ENCODE measurements at regions not wholly inside any gene's neighbourhood (a gene's known extent, or its start where the extent isn't known, plus 50 kb on each side); places are given as distances from the start of the nearest gene placed in this dataset.

DNA sequence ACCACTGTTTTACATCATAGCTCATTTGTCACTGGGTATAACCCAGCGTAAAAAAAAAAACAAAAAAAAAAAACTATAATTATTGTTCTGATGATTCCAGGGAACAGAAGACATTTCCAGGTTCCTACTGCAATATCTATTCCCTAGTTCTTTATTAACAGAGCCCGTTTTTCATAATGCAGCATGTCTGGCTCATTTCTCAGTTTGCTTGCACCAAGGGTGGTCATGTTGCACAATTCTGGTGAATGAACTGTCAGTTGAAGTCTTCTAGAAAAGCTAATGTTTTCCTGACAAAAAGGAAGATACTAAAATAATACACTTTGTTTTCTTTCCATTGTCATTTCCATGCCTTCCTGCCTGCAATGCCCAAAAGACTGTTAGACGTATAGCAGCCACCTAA is 180.1 kb downstream of the RDH14 start:
- TF ChIP-seq HOXA7 (CRISPR knock-in tag; IDR thresholded peaks at IDR 0.05; ENCODE audit: borderline replicate concordance) (no peak), ZNF302 (tag by site-specific recombination; IDR thresholded peaks at IDR 0.05; ENCODE audit: low read depth) (no peak), ZNF2 (tag by site-specific recombination; IDR thresholded peaks at IDR 0.05) (no peak), ZNF335 (tag by site-specific recombination; conservative IDR thresholded peaks at IDR 0.05) (no peak)
- TF ChIP-seq, protein P1, sequence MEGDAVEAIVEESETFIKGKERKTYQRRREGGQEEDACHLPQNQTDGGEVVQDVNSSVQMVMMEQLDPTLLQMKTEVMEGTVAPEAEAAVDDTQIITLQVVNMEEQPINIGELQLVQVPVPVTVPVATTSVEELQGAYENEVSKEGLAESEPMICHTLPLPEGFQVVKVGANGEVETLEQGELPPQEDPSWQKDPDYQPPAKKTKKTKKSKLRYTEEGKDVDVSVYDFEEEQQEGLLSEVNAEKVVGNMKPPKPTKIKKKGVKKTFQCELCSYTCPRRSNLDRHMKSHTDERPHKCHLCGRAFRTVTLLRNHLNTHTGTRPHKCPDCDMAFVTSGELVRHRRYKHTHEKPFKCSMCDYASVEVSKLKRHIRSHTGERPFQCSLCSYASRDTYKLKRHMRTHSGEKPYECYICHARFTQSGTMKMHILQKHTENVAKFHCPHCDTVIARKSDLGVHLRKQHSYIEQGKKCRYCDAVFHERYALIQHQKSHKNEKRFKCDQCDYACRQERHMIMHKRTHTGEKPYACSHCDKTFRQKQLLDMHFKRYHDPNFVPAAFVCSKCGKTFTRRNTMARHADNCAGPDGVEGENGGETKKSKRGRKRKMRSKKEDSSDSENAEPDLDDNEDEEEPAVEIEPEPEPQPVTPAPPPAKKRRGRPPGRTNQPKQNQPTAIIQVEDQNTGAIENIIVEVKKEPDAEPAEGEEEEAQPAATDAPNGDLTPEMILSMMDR (tag by site-specific recombination; IDR thresholded peaks at IDR 0.05) = no peak
- TF ChIP-seq, protein P2, sequence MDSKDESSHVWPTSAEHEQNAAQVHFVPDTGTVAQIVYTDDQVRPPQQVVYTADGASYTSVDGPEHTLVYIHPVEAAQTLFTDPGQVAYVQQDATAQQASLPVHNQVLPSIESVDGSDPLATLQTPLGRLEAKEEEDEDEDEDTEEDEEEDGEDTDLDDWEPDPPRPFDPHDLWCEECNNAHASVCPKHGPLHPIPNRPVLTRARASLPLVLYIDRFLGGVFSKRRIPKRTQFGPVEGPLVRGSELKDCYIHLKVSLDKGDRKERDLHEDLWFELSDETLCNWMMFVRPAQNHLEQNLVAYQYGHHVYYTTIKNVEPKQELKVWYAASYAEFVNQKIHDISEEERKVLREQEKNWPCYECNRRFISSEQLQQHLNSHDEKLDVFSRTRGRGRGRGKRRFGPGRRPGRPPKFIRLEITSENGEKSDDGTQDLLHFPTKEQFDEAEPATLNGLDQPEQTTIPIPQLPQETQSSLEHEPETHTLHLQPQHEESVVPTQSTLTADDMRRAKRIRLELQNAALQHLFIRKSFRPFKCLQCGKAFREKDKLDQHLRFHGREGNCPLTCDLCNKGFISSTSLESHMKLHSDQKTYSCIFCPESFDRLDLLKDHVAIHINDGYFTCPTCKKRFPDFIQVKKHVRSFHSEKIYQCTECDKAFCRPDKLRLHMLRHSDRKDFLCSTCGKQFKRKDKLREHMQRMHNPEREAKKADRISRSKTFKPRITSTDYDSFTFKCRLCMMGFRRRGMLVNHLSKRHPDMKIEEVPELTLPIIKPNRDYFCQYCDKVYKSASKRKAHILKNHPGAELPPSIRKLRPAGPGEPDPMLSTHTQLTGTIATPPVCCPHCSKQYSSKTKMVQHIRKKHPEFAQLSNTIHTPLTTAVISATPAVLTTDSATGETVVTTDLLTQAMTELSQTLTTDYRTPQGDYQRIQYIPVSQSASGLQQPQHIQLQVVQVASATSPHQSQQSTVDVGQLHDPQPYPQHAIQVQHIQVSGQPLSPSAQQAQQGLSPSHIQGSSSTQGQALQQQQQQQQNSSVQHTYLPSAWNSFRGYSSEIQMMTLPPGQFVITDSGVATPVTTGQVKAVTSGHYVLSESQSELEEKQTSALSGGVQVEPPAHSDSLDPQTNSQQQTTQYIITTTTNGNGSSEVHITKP (tag by site-specific recombination; IDR thresholded peaks at IDR 0.05) = no peak

Measured in HEK293 (cell line).